SK-N-DZ (cell line): ENCODE measurements at regions not wholly inside any gene's neighbourhood (a gene's known extent, or its start where the extent isn't known, plus 50 kb on each side); places are given as distances from the start of the nearest gene placed in this dataset.

Experiments
- DNase-seq: peaks from one replicate; pipeline ENCODE4 v3.0.0-alpha.2; 2015; ENCODE audit warnings: low spot score

DNA sequence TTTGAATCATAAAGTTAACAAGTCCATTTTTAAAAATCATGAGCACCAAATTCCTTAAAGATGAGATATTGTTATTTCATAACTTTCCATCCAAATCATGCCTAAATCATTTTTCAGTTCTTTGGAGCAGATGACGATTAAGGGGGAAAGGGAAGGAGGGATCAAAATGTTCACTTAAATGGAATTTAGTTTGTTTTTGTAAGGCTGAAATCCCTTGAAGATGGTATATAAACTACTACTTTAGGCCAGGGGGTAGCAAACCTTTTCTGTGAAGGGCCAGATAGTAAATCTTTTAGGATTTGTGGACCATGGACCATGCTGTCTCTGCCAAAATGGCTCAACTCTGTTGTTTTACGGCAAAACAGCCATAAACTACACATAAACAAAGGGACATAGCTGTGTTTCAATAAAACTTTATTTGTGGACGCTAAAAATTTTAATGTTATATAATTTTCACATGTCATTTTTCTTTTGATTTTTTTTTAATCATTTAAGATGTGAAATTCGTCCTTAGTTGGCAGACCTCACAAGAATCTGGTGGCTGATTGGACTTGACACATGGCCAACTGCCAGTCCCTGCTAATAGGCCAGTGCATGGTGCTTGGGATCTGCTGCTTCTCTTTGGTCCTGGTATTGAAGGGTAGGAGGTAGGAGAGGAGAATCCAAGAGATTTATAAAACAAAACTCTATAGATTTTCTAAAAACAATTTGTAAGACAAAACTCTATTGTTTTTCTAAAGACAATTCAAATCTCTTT is 52.0 kb upstream of the RTN4 start:
- DNase-seq = no peak

GRCh38 chr2:55101466-55101865 is 51.2 kb upstream of the RTN4 start:
- no peak for DNase-seq

DNA sequence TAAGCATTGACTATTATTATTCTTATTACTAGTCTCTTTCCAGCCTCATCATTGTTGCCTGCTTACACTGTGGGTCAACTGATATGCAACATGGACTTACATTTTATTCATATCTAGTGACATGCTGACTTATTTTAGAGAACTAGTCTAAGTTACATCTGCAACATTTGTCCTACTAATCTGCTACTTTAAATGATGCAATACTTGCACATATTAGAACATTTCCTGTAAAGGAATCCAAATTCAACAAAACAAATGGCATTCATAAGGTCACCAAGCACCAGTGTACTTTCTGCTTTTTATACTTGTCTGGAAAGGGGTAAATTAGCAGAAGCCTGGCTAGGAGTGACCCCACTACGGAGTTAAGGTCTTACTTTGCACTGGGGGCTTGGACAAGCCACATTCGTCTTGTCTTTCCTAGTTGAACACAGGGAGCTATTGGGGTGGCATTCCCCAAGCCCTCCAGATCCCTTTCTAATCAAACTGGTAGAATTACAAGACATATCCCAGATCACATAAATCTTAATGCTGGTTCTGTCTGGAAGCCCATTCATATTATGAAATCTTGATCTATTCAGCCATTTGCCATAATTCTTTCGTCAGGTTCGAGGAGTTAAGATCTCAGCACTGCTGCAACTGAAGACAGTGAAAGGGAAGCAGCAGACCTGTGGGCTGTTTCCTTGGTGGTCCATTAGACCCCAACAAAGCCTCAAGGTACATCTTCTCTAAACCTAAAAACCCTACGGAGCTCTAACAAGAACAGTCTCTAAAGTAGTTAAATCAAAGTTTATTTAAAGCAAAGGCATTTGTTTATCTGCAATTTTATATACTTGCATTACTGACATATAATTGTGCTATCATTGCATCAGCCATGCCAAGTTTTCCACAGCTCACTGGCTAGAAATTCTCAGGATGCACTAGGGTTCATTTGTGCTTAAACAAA is 49.9 kb upstream of the RTN4 start:
- DNase-seq = no peak
